CD1c-positive myeloid dendritic cell (primary cell): ENCODE measurements at regions not wholly inside any gene's neighbourhood (a gene's known extent, or its start where the extent isn't known, plus 50 kb on each side); places are given as distances from the start of the nearest gene placed in this dataset.

Experiments
- DNase-seq: peaks from one replicate; pipeline ENCODE4 v3.0.0-alpha.2; 2016; ENCODE audit errors: extremely low spot score

GRCh38 chr5:161134083-161134482 lies 282.1 kb upstream of the ATP10B start:
- DNase-seq, result no peak

- no peak for DNase-seq
Observed at GRCh38 chr5:161115941-161116340, 263.9 kb upstream of the ATP10B start.

GRCh38 chr5:161112371-161112770 lies 260.4 kb upstream of the ATP10B start:
- no peak for DNase-seq

GRCh38 chr5:161105525-161105924 lies 253.5 kb upstream of the ATP10B start:
- DNase-seq, result peak; percentile 15

GRCh38 chr5:161098516-161098915 lies 246.5 kb upstream of the ATP10B start:
- no peak for DNase-seq

- DNase-seq, result no peak
Observed at GRCh38 chr5:161096581-161096980, 244.6 kb upstream of the ATP10B start.

GRCh38 chr5:161095953-161096352 lies 243.9 kb upstream of the ATP10B start:
- DNase-seq, result no peak

GRCh38 chr5:161094411-161094810 lies 242.4 kb upstream of the ATP10B start:
- no peak for DNase-seq

GRCh38 chr5:161093100-161093499 lies 241.1 kb upstream of the ATP10B start:
- DNase-seq, result no peak

GRCh38 chr5:161089569-161089968 lies 237.6 kb upstream of the ATP10B start:
- no peak for DNase-seq

- no peak for DNase-seq
Observed at GRCh38 chr5:161086461-161086860, 234.4 kb upstream of the ATP10B start.

- no peak for DNase-seq
Observed at GRCh38 chr5:161085056-161085455, 233.0 kb upstream of the ATP10B start.

- no peak for DNase-seq
Observed at GRCh38 chr5:161084115-161084514, 232.1 kb upstream of the ATP10B start.

GRCh38 chr5:161078793-161079192 lies 226.8 kb upstream of the ATP10B start:
- no peak for DNase-seq

GRCh38 chr5:161077936-161078545 lies 226.0 kb upstream of the ATP10B start:
- DNase-seq, result no peak

- DNase-seq, result no peak
Observed at GRCh38 chr5:161077496-161077895, 225.5 kb upstream of the ATP10B start.

- DNase-seq, result no peak
Observed at GRCh38 chr5:161064781-161065180, 212.8 kb upstream of the ATP10B start.

- no peak for DNase-seq
Observed at GRCh38 chr5:161064297-161064696, 212.3 kb upstream of the ATP10B start.

- no peak for DNase-seq
Observed at GRCh38 chr5:161058781-161059180, 206.8 kb upstream of the ATP10B start.

GRCh38 chr5:161051920-161052500 lies 200.0 kb upstream of the ATP10B start:
- no peak for DNase-seq

- no peak for DNase-seq
Observed at GRCh38 chr5:161047024-161047423, 195.0 kb upstream of the ATP10B start.

GRCh38 chr5:161042862-161043261 lies 190.9 kb upstream of the ATP10B start:
- DNase-seq, result no peak

- no peak for DNase-seq
Observed at GRCh38 chr5:161042443-161042842, 190.4 kb upstream of the ATP10B start.

- no peak for DNase-seq
Observed at GRCh38 chr5:161040818-161041217, 188.8 kb upstream of the ATP10B start.
